ENCODE measurements at regions not wholly inside any gene's neighbourhood (a gene's known extent, or its start where the extent isn't known, plus 50 kb on each side); places are given as distances from the start of the nearest gene placed in this dataset.

DNA sequence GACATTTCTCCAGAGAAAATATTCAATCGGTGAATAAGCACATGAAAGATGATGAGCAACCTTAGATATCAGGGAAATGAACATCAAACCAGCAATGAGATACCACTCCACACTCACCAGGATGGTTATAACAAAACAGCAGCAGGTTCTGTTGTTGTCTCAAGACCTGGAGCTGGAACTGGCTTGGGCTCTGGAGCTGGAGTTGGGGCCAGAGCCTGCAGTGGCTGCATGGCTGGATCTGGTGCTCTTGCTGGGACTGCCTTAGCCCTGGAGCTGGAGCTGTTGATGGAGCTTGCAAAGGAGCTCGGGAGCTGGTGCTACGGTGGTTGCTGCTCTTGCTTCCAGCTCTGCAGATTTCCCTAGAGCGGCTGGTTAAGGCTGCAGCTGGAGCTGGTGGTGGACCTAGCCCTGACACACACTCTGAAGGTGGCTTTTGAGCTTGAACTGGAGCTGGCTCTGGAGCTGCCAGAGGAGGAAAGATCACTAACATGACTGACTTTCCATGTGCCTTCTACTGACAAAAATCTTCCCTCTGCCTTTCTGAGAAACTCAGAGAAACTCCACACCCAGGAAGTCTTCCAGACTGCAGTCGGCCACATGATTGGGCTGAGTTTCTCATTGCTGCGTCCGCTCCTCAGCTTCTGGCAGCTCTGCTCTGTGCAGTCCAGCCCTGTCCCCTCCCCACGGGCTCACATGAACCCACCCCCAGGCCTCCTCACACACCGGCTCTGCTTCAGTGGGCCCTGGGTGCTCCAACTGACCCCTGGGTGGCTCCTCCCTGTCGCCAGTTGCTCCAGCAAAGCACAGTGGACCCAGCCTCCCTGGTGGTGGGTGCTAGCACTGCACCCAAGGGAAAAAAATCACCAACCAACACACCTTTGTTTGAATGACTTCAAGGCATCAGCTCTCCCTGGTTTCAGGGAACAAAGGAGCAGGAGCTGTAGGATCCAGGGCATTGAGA is 139.1 kb upstream of the FMN2 start:
- TF ChIP-seq, protein P1, sequence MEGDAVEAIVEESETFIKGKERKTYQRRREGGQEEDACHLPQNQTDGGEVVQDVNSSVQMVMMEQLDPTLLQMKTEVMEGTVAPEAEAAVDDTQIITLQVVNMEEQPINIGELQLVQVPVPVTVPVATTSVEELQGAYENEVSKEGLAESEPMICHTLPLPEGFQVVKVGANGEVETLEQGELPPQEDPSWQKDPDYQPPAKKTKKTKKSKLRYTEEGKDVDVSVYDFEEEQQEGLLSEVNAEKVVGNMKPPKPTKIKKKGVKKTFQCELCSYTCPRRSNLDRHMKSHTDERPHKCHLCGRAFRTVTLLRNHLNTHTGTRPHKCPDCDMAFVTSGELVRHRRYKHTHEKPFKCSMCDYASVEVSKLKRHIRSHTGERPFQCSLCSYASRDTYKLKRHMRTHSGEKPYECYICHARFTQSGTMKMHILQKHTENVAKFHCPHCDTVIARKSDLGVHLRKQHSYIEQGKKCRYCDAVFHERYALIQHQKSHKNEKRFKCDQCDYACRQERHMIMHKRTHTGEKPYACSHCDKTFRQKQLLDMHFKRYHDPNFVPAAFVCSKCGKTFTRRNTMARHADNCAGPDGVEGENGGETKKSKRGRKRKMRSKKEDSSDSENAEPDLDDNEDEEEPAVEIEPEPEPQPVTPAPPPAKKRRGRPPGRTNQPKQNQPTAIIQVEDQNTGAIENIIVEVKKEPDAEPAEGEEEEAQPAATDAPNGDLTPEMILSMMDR (IDR thresholded peaks at IDR 0.05; ENCODE audit: low read depth, low read length) = peak; percentile 35
- no peak for TF ChIP-seq POLR2A (IDR thresholded peaks at IDR 0.05; ENCODE audit: extremely low read depth, insufficient read length)
